ENCODE measurements at regions not wholly inside any gene's neighbourhood (a gene's known extent, or its start where the extent isn't known, plus 50 kb on each side); places are given as distances from the start of the nearest gene placed in this dataset.
"Not testable (repeated sequence)": the region's sequence is repeated elsewhere in the genome, so short reads cannot be mapped to it uniquely, and the experiment has no call there.

DNA sequence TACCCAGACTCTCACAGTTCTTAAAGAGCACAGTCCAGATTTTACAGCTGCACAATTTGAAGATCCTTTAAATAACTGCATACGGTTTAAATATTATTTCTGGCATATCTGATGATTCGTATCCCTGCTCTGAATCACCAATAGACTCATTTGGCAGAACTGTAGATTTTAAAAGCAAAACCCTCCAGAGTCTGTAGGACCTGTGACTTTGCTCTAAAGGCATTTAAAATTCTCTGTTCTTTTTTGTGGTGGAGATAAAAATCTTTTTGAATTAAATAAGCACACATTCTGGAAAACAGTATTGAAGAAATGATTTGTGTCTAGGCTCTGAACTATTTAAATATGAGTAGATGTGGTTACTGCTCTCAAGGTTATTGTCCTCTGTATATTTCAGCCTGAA lies 246.2 kb upstream of the PITX2 start:
- Histone ChIP-seq H3K36me3 (ENCODE audit: insufficient read depth) (no peaks in the 10 kb centered on the region), H3K4me2 (no peak overlapping the region), H4K20me1 (ENCODE audit: insufficient read depth) (no peaks in the 10 kb centered on the region), H2AFZ (ENCODE audit: low read depth) (no peak overlapping the region), H3K4me1 (ENCODE audit: low read depth, poor library complexity, severe bottlenecking) (peaks cover 13% of the 10 kb centered on the region), H3K27ac (no peak overlapping the region), H3K79me2 (ENCODE audit: insufficient read depth, low read depth) (no peaks in the 10 kb centered on the region), H3K4me3 (IDR thresholded peaks at IDR 0.05; ENCODE audit: insufficient read depth, low read depth, low read length) (no peak overlapping the region), H3K9ac (no peak overlapping the region), H3K27me3 (ENCODE audit: insufficient read depth, low read depth) (no peaks in the 10 kb centered on the region)
- TF ChIP-seq, protein P1, sequence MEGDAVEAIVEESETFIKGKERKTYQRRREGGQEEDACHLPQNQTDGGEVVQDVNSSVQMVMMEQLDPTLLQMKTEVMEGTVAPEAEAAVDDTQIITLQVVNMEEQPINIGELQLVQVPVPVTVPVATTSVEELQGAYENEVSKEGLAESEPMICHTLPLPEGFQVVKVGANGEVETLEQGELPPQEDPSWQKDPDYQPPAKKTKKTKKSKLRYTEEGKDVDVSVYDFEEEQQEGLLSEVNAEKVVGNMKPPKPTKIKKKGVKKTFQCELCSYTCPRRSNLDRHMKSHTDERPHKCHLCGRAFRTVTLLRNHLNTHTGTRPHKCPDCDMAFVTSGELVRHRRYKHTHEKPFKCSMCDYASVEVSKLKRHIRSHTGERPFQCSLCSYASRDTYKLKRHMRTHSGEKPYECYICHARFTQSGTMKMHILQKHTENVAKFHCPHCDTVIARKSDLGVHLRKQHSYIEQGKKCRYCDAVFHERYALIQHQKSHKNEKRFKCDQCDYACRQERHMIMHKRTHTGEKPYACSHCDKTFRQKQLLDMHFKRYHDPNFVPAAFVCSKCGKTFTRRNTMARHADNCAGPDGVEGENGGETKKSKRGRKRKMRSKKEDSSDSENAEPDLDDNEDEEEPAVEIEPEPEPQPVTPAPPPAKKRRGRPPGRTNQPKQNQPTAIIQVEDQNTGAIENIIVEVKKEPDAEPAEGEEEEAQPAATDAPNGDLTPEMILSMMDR (conservative IDR thresholded peaks at IDR 0.05; ENCODE audit: low read depth, low read length), result no peak

DNA sequence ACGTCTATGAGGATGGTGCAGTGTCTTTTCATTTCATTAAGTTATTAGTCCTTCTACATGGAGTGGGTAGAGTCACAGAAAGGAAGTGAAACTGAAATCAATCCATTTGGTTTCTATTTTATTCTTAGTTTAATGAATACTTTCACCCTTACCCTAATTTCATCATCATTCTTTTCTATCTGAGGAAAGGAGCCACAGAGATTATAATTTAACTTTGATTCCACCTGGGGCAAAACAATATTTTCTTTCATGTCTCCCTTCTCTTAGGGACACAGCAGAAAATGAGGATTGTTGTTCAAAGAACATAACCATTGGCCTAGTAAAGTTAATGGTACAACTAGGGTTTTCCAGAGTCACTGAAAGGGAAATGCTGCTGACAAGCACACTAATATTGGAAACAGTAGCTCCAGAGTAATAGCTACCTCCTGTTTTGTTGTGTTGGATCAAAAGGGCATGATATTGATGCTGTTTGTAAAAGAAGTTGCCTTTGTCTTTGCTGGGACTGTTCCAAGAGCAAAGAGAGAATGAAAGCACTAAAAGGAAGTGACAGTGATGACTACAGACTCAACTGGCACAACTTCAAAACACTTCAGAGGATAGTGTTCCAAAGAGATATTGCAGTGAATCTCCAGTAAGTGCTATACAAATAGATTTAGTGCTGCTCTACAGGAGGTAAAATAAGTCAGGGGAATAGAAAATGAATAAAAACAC lies 247.1 kb upstream of the PITX2 start:
- Histone ChIP-seq H3K4me2 (peak overlapping the region; percentile 6; the same call in 1 of the 2 replicates), H3K27ac (no peak overlapping the region), H4K20me1 (ENCODE audit: insufficient read depth) (no peaks in the 10 kb centered on the region), H3K36me3 (ENCODE audit: insufficient read depth) (no peaks in the 10 kb centered on the region), H3K27me3 (ENCODE audit: insufficient read depth, low read depth) (no peaks in the 10 kb centered on the region), H3K4me3 (IDR thresholded peaks at IDR 0.05; ENCODE audit: insufficient read depth, low read depth, low read length) (no peak overlapping the region), H3K4me1 (ENCODE audit: low read depth, poor library complexity, severe bottlenecking) (peaks cover 13% of the 10 kb centered on the region), H3K9ac (no peak overlapping the region), H3K79me2 (ENCODE audit: insufficient read depth, low read depth) (no peaks in the 10 kb centered on the region), H2AFZ (ENCODE audit: low read depth) (no peak overlapping the region)
- TF ChIP-seq, protein P1 (conservative IDR thresholded peaks at IDR 0.05; ENCODE audit: low read depth, low read length), result no peak

DNA sequence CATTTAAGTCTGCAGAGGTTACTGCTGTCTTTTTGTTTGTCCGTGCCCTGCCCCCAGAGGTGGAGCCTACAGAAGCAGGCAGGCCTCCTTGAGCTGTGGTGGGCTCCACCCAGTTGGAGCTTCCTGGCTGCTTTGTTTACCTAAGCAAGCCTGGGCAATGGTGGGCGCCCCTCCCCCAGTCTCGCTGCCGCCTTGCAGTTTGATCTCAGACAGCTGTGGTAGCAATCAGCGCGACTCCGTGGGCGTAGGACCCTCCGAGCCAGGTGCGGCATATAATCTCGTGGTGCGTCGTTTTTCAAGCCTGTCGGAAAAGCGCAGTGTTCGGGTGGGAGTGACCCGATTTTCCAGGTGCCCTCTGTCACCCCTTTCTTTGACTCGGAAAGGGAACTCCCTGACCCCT lies 253.3 kb upstream of the PITX2 start:
- not testable (repeated sequence) for H4K20me1 ChIP-seq (ENCODE audit: insufficient read depth); H3K36me3 ChIP-seq (ENCODE audit: insufficient read depth); H3K9ac ChIP-seq; H3K79me2 ChIP-seq (ENCODE audit: insufficient read depth, low read depth); H3K27ac ChIP-seq; H3K4me1 ChIP-seq (ENCODE audit: low read depth, poor library complexity, severe bottlenecking); H3K27me3 ChIP-seq (ENCODE audit: insufficient read depth, low read depth); H3K4me2 ChIP-seq; H2AFZ ChIP-seq (ENCODE audit: low read depth); H3K4me3 ChIP-seq (IDR thresholded peaks at IDR 0.05; ENCODE audit: insufficient read depth, low read depth, low read length)

DNA sequence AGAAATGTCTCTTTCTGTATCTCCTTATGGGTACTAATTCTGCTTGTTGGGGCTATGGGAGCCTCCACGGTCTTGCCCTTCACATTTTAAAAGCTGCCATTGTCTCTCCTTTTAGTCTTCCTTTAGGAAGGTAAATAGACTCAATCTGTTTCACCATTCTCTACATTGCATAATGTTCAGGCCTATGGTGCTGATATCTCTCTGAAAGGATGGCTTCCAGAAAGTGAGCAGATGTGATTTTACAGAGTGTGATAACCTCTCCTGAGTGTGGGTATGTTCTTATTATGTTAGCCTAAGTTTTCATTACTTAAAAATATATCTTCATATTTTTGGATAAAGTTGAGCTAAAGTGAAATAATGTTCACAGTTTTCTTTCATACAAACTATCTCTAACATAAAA lies 254.0 kb upstream of the PITX2 start:
- H3K27me3 ChIP-seq (ENCODE audit: insufficient read depth, low read depth), result no peaks in the 10 kb centered on the region
- no peak overlapping the region for H3K9ac ChIP-seq
- no peak overlapping the region for H3K27ac ChIP-seq
- H3K4me2 ChIP-seq, result no peak overlapping the region
- H3K4me3 ChIP-seq (IDR thresholded peaks at IDR 0.05; ENCODE audit: insufficient read depth, low read depth, low read length), result no peak overlapping the region
- no peaks in the 10 kb centered on the region for H3K79me2 ChIP-seq (ENCODE audit: insufficient read depth, low read depth)
- TF ChIP-seq, protein P1 (conservative IDR thresholded peaks at IDR 0.05; ENCODE audit: low read depth, low read length), result no peak
- no peak overlapping the region for H2AFZ ChIP-seq (ENCODE audit: low read depth)
- no peaks in the 10 kb centered on the region for H4K20me1 ChIP-seq (ENCODE audit: insufficient read depth)
- peaks cover 3% of the 10 kb centered on the region for H3K4me1 ChIP-seq (ENCODE audit: low read depth, poor library complexity, severe bottlenecking)
- H3K36me3 ChIP-seq (ENCODE audit: insufficient read depth), result no peaks in the 10 kb centered on the region

DNA sequence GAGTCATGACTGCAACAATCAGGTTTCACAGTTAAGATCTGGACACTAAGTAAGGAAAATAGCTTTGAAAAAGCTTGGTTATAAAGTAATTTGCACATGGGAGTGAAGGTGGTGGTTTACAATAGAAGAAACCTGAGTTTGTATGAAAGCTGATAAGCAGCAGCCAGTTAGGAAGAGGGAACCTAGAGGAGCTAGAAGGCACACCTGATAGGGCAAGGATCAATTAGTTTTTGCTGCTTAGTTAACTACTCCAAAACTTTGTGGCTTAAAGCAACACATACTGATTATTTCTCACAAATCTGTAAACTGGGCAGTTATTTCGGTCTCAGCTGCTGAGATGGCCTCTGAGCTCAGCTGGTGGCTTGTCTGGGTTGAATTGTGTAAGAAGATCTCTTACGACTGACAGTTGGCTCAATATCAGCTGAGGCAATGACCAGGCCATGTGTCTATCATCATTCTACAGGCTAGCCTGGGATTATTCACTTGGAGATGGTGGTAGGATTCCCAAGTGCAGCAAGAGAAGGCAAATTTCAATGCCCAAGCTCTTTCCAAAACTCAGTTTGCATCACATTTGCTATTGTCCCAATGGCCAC lies 255.0 kb upstream of the PITX2 start:
- H3K4me1 ChIP-seq (ENCODE audit: low read depth, poor library complexity, severe bottlenecking), result peaks cover 3% of the 10 kb centered on the region
- no peak overlapping the region for H3K27ac ChIP-seq
- no peak overlapping the region for H3K9ac ChIP-seq
- no peak overlapping the region for H2AFZ ChIP-seq (ENCODE audit: low read depth)
- H3K4me3 ChIP-seq (IDR thresholded peaks at IDR 0.05; ENCODE audit: insufficient read depth, low read depth, low read length), result no peak overlapping the region
- H3K36me3 ChIP-seq (ENCODE audit: insufficient read depth), result no peaks in the 10 kb centered on the region
- no peaks in the 10 kb centered on the region for H4K20me1 ChIP-seq (ENCODE audit: insufficient read depth)
- no peaks in the 10 kb centered on the region for H3K79me2 ChIP-seq (ENCODE audit: insufficient read depth, low read depth)
- no peak overlapping the region for H3K4me2 ChIP-seq
- TF ChIP-seq, protein P1 (conservative IDR thresholded peaks at IDR 0.05; ENCODE audit: low read depth, low read length), result no peak
- H3K27me3 ChIP-seq (ENCODE audit: insufficient read depth, low read depth), result no peaks in the 10 kb centered on the region
